K562 (cell line): ENCODE measurements at regions not wholly inside any gene's neighbourhood (a gene's known extent, or its start where the extent isn't known, plus 50 kb on each side); places are given as distances from the start of the nearest gene placed in this dataset.

Source experiments
- ATAC-seq: fragments of 200-7000 bp; cut with Tn5 transposase; 3 replicates; pipeline ENCODE4 v1.9.1; 2020; ENCODE audit warnings: moderate library complexity
- BruUV-seq: library from RNA; stranded (reverse); fragments of 400-500 nt; replicated peaks from 2 replicates; lab custom pipeline; 2021; lab: Mats Ljungman, UMichigan
- CTCF ChIA-PET: fragments of 300-600 bp; formaldehyde crosslinking; extraction: SDS; loops from one replicate; lab custom pipeline; 2021; ENCODE audit warnings: low intra/inter-chr PET ratio; lab: Yijun Ruan, JAX
- POLR2A ChIA-PET: fragments of 300-600, 350-650 bp; sonication (Branson Sonifier 250); formaldehyde crosslinking; extraction: SDS; loops from one replicate; lab custom pipeline; 2021; ENCODE audit warnings: antibody characterized with exemption, inconsistent platforms; lab: Yijun Ruan, JAX
- DNase-seq, 4 experiments: peaks; one replicate each; pipeline versions ENCODE4 v3.0.0 to v3.0.0-alpha.2; 2011 to 2018; ENCODE audit warnings: low spot score in 3 of 4, mixed read lengths in 3 of 4; ENCODE audit errors: extremely low read depth in 1 of 4
- FAIRE-seq: peaks from 2 replicates; lab custom pipeline; 2011; peaks lifted over from hg19 to GRCh38; lab: Jason Lieb, UNC
- H2AFZ ChIP-seq: 2 replicates; pipeline ENCODE4 v1.6.0; 2011; ENCODE audit warnings: low read depth, low read length, control low read depth, inconsistent platforms
- H3K27ac ChIP-seq: fragments of 200-600 bp; 3 replicates; pipeline ENCODE4 v1.8.0; 2011; ENCODE audit warnings: low read depth, mild to moderate bottlenecking, control low read depth, inconsistent platforms, low read length, moderate library complexity, mixed read lengths; ENCODE audit errors: extremely low read depth
- H3K27me3 ChIP-seq, 2 experiments: fragments of 300-600 bp in 1 of 2; 2 replicates in 1 of 2; 3 replicates in 1 of 2; pipeline versions ENCODE4 v1.6.0 to v1.8.0; 2011; ENCODE audit warnings: inconsistent platforms in 2 of 2, low read length in 2 of 2, mild to moderate bottlenecking in 1 of 2, mixed read lengths in 1 of 2, moderate library complexity in 1 of 2; ENCODE audit not compliant: control insufficient read depth in 2 of 2, insufficient read depth in 2 of 2
- H3K36me3 ChIP-seq: fragments of 300-600 bp; 3 replicates; pipeline ENCODE4 v1.8.0; 2011; ENCODE audit warnings: mild to moderate bottlenecking, low read length, inconsistent platforms; ENCODE audit not compliant: control insufficient read depth, insufficient read depth
- H3K4me1 ChIP-seq, 2 experiments: fragments of 200-600 bp in 1 of 2; replicated peaks in 1 of 2; 2 replicates in 1 of 2; 3 replicates in 1 of 2; pipeline versions ENCODE4 v1.5.1 to v1.8.0; 2011; ENCODE audit warnings: inconsistent platforms in 2 of 2, low read length in 2 of 2, mild to moderate bottlenecking in 1 of 2, mixed read lengths in 1 of 2, moderate library complexity in 1 of 2; ENCODE audit not compliant: control insufficient read depth in 2 of 2, insufficient read depth in 2 of 2
- H3K4me2 ChIP-seq: 2 replicates; pipeline ENCODE4 v1.6.1; 2011; ENCODE audit warnings: low read length, control low read depth, inconsistent platforms, mixed read lengths; ENCODE audit not compliant: insufficient read depth
- H3K4me3 ChIP-seq: fragments of 200-600 bp; sonication (generic), shearing (Covaris generic); 2 replicates; pipeline ENCODE4 v1.5.1; 2016; ENCODE audit warnings: control low read depth, inconsistent platforms
- H3K79me2 ChIP-seq: fragments of 200-600 bp; 3 replicates; pipeline ENCODE4 v1.8.0; 2011; ENCODE audit warnings: low read length, inconsistent platforms; ENCODE audit not compliant: control insufficient read depth, insufficient read depth
- H3K9ac ChIP-seq, 2 experiments: 2 replicates each; pipeline versions ENCODE4 v1.6.0 to v1.6.1; 2011; ENCODE audit warnings: low read depth in 2 of 2, low read length in 2 of 2, control low read depth in 1 of 2, inconsistent platforms in 1 of 2, mild to moderate bottlenecking in 1 of 2, mixed read lengths in 1 of 2; ENCODE audit not compliant: insufficient read depth in 1 of 2
- H3K9me1 ChIP-seq: one replicate; pipeline ENCODE4 v1.6.0; 2011; ENCODE audit warnings: inconsistent platforms, mild to moderate bottlenecking, low read length, moderate library complexity; ENCODE audit not compliant: control insufficient read depth, insufficient read depth
- H3K9me3 ChIP-seq: replicated peaks from 2 replicates; pipeline ENCODE4 v1.5.1; 2011; ENCODE audit warnings: low read depth, low read length, inconsistent platforms; ENCODE audit not compliant: control insufficient read depth, insufficient read depth
- H4K20me1 ChIP-seq: replicated peaks from 2 replicates; pipeline ENCODE4 v1.6.1; 2011; ENCODE audit warnings: low read length, inconsistent platforms, mixed read lengths; ENCODE audit not compliant: control insufficient read depth, insufficient read depth
- DMBX1 ChIP-seq: fragments of 250-450 bp; sonication (Bioruptor Pico); IDR thresholded peaks from 2 replicates; pipeline ENCODE4 v1.8.0; 2022; ENCODE audit warnings: inconsistent platforms, mild to moderate bottlenecking, moderate library complexity, borderline replicate concordance
- HOMEZ ChIP-seq: fragments of 250-450 bp; sonication (Bioruptor Pico); IDR thresholded peaks from 2 replicates; pipeline ENCODE4 v1.4.0; 2020; ENCODE audit warnings: mild to moderate bottlenecking, moderate library complexity
- KLF10 ChIP-seq: fragments of 250-450 bp; sonication (Bioruptor Pico); IDR thresholded peaks from 2 replicates; pipeline ENCODE4 v1.6.1; 2021; ENCODE audit warnings: matching md5 sums
- RBM14 ChIP-seq: fragments of 200-400 bp; formaldehyde crosslinking; IDR thresholded peaks from 2 replicates; pipeline ENCODE4 v1.6.1; 2018; ENCODE audit warnings: low read depth, mild to moderate bottlenecking, low read length, moderate library complexity, borderline replicate concordance; ENCODE audit not compliant: insufficient read depth
- ZKSCAN8 ChIP-seq: fragments of 200-800 bp; sonication (Bioruptor generic); IDR thresholded peaks from 2 replicates; pipeline ENCODE4 v1.6.1; 2016; ENCODE audit warnings: missing genetic modification characterization, missing compliant biosample characterization
- WGBS: fragments of 100-300 bp; shearing (Covaris generic); methylation state at CpG from one replicate; pipeline ENCODE4 v1.1.6; 2016; ENCODE audit warnings: low coverage, mixed read lengths; ENCODE audit not compliant: insufficient coverage; ENCODE audit errors: missing lambda C conversion rate; 5-methylcytosine and 5-hydroxymethylcytosine counted together
- in situ Hi-C: fragments of 300-500 bp; cut with MboI; formaldehyde crosslinking; loops from 4 replicates; pipeline ENCODE4 v1.15.0; 2018; ENCODE audit warnings: inconsistent platforms, mixed read lengths
- intact Hi-C: fragments of 100-400 bp; cut with micrococcal nuclease; formaldehyde crosslinking; loops from 2 replicates; pipeline ENCODE4 v1.14.2; 2022

GRCh38 chr5:137565450-137565849 lies 66.3 kb upstream of the SPOCK1 start:
- ATAC-seq: no peak
- H3K4me2 ChIP-seq: no peak overlapping the region
- no peak overlapping the region for H3K4me3 ChIP-seq
- no peaks in the 10 kb centered on the region for H3K4me1 ChIP-seq
- H3K27ac ChIP-seq: no peak overlapping the region
- 5% methylated on average over 3 of the region's 3 CpGs for WGBS
- no peaks in the 10 kb centered on the region for H3K9me3 ChIP-seq
- TF ChIP-seq DMBX1 (CRISPR knock-in tag) (no peak), RBM14 (no peak), HOMEZ (CRISPR knock-in tag) (no peak)
- FAIRE-seq: no peak
- no TSS peak for BruUV-seq
- ChIA-PET POLR2A (no interaction called here), CTCF (no interaction called here)
- peaks cover 3 to 23% of the 10 kb centered on the region in 2 experiments; a peak in 3 of 5 replicates for H3K27me3 ChIP-seq
- H3K36me3 ChIP-seq: no peaks in the 10 kb centered on the region
- in situ Hi-C loops (no loop called here), intact Hi-C loops (no loop called here)
- H3K9ac ChIP-seq: no peak overlapping the region
- no peak overlapping the region for H2AFZ ChIP-seq
- no peak for DNase-seq
- H4K20me1 ChIP-seq: no peaks in the 10 kb centered on the region
- no peaks in the 10 kb centered on the region for H3K79me2 ChIP-seq
- H3K9me1 ChIP-seq: no peaks in the 10 kb centered on the region

GRCh38 chr5:137564398-137564961 lies 65.4 kb upstream of the SPOCK1 start:
- in situ Hi-C loops (no loop called here), intact Hi-C loops (no loop called here)
- H3K4me2 ChIP-seq: no peak overlapping the region
- H3K9me3 ChIP-seq: no peaks in the 10 kb centered on the region
- no peaks in the 10 kb centered on the region for H3K36me3 ChIP-seq
- H3K79me2 ChIP-seq: no peaks in the 10 kb centered on the region
- no peak overlapping the region for H2AFZ ChIP-seq
- no peak for ATAC-seq
- 0% methylated on average over 5 of the region's 5 CpGs for WGBS
- no peak overlapping the region for H3K27ac ChIP-seq
- no peaks in the 10 kb centered on the region for H4K20me1 ChIP-seq
- H3K27me3 ChIP-seq: peaks cover 3 to 23% of the 10 kb centered on the region in 2 experiments; a peak in 3 of 5 replicates
- CTCF ChIA-PET: no interaction called here
- no peak for FAIRE-seq
- H3K4me3 ChIP-seq: no peak overlapping the region
- H3K9ac ChIP-seq: no peak overlapping the region
- no peaks in the 10 kb centered on the region for H3K9me1 ChIP-seq
- POLR2A ChIA-PET: no interaction called here
- no peak for DNase-seq
- peak; percentile 30; the same call in 1 of the 2 replicates for TF ChIP-seq ZKSCAN8 (CRISPR knock-in tag)
- no peak for TF ChIP-seq KLF10 (CRISPR knock-in tag)
- no TSS peak for BruUV-seq
- H3K4me1 ChIP-seq: no peaks in the 10 kb centered on the region
